NCI-H1436 (cell line): ENCODE measurements at regions not wholly inside any gene's neighbourhood (a gene's known extent, or its start where the extent isn't known, plus 50 kb on each side); places are given as distances from the start of the nearest gene placed in this dataset.

ENCODE experiments used
- DNase-seq: peaks from one replicate; lab custom pipeline; 2025; lab: John Stamatoyannopoulos, UW

DNA sequence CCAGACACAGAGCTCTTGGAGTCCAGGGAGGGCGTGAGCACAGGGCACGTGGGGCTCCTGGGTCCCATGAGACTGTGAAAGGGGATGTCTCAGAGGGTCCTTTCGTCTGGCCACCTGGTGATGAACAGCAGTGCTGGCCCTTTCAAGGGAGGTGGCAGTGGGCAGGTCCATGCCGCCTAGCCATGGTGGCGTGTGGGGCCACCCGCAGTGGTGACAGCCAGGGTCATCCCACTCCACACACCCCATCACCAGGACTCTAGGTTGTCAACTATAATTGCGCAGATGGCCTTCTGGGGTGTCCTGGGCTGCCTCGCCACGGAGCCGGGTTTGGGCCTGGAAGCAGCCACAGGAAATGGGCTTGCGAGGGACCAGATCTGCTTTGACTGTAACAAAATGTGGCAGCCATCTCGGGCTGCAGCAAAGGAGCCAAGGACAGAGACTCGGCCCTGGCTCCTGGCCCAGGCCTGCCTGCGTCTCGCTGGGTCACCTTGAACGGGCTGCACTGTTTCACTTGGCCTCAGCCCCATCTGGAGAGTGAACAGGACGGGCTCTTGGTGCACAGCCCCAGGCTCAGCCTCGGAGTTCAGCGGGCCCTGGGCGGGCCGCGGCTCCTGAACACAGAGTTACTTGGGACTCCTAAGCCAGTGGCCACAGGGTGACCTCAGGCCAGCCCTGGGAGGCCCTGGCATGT, 1350.5 kb downstream of the BRD1 start:
- DNase-seq: no peak

GRCh38 chr22:48476577-48476976, 1351.1 kb downstream of the BRD1 start:
- no peak for DNase-seq

DNA sequence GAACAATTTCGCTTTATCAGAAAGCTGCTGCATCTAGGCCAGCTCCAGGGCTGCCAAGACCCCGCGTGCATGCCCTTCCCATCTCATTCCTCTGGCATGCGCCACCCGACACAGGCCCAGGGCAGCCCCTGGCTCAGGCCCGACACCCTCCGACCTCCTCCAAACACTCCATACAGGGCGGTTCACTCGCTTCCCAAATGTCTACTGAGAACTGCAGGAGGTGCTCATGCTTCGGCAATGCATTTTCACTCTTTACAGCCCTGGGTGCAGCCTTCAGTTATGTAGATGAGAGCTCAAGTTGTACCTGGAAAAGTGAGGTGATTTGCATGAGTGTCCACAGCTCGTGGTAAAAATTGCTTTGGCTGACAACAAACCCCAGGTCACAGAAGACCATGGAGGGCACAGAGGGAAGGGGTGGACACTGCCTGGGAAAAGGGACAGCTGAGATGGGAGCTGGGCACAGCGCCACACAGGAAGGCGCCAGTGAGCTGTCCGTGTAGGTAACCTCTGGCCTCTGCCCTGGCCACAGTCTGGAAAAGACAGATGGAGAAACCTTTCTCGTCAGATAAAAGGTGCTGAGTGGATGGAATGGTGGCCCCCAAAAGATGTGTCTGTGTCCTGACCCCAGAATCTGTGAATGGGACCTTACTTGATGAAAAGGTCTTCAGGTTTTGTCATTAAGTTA, 1351.9 kb downstream of the BRD1 start:
- DNase-seq: no peak

GRCh38 chr22:48474881-48475280, 1352.8 kb downstream of the BRD1 start:
- no peak for DNase-seq

DNA sequence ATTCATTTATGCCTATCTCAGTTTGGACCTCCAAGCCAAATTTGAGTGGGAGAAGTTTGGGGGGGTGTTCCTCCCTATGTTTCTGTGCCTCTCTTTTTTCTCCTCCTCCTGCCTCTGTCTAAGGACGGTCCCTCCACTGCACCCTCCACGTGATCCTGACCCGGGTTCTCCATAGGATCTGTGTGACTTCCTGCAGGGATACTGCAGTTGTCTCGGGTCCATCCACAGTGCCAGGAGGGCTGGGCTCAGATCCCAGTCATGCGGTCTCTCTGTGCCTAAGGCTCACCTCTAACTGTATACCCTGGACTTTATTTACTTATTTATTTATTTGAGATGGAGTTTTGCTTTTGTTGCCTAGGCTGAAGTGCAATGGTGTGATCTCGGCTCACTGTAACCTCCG, 1354.5 kb downstream of the BRD1 start:
- DNase-seq: no peak

DNA sequence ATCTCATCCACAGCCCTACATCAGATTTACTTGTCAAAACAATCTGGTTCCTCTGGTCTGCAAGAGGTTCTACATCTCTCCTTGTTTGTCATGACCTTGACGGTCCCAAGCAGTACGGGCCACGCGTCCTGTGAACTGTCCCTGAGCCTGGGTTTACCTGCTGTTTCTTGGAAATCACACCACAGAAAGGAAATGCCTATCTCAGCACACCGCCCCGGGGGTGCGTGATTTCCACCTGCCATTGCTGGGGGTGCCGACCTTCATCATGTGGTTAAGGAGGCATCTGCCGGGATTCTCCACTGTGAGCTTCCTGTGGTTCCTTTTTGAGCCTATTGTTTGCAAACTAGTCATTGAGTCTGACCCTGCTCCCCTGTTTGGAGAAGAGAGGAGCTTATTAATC, 1363.4 kb downstream of the BRD1 start:
- DNase-seq: no peak

DNA sequence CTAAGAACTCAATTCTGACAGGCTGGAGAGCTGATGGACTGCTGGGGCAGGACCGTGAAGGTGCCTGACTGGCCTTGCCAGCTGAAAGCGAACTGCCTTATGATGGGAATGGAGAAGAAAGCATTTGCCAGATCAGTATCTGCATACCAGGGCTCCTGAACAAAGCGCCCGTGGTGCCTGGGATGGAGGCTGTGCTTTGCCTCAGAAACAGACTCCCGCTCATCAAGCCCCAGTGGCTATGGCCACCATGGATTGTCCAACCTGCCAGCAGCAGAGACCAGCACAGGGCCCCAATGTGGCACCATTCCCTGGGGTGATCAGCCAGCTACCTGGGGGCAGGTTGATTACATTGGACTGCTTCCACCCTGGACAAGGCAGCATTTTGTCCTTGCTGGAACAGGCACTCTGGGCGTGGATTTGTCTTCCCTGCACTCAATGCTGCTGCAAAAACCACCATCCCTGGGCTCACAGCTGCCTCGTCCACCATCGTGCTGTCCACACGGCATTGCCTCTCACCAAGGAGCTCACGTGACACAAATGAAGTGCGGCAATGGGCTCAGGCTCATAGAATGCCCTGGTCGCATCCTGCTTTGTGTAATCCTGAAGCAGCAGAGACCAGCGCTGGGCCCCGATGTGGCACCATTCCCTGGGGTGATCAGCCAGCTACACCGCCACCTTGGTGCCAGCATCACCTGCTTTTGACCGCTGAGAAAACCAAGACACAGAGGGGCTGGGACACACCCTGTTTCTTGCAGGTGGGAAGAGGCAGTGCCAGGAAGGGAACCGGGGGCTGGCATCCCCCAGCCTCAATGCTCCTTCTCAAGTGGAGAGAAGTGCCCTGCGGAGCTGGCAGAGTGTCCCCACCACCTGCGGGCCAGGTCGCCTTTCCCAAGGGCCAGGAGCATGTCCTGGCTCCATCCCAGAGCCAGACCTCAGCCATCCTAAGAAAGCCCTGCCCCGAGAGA, 1367.5 kb downstream of the BRD1 start:
- DNase-seq: no peak

DNA sequence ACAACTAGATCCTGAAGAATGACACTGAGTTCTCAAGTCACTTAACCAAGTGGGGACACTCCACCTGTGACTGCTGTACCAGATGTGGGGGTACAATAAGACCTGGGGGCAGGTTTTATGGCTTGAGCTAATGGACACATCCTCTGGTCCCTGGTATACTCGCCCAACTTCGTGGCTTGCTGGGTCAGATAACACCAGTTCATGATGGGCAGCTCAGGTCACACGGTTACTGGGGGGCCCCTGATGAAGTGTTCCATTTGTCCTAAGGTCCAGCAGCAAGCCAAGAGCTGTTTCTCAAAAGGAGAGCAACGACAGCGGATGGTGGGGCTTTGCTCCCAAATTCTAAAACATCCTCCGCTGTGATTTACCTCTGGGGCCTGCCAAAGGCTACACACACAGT, 1368.4 kb downstream of the BRD1 start:
- no peak for DNase-seq

DNA sequence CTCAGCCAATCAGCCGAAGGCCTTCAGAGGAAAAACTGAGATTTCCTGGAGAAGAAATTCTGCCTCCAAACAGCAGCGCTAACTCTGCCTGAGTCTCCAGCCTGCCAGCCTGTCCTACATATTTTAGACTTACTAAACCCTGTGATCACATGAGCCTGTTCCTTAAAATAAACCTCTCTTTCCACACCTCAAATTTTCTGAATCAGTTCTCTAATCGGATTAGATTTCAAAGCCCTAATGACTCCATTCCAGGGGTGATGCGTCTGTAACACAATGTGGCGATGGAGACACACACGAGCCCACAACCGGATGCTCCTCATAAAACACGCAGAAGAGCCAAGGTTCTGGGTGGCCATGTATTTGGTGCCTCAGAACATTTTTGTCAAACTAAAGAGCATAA, 1371.2 kb downstream of the BRD1 start:
- no peak for DNase-seq

GRCh38 chr22:48453751-48454485, 1373.8 kb downstream of the BRD1 start:
- no peak for DNase-seq

GRCh38 chr22:48453171-48453570, 1374.5 kb downstream of the BRD1 start:
- DNase-seq: no peak

DNA sequence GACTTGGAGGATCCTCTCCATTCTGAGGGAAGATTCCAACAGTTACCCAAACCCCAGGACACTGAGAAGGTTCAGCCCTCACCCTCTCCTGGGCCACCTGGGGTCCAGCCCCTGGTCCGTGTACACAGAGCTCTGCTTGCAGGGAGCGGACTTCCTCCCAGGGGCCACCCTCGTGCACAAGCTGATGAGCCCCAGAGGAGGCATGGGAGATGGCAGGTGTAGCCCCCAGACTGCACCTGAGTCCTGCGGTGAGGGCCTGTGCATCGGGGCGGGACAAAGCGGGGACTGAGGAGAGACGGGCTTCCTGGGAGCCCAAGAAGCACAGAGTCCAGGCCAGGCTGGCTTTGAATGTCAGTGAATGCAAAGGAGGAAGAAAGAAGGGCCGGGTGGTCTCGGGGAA, 1374.9 kb downstream of the BRD1 start:
- DNase-seq: no peak

GRCh38 chr22:48451891-48452290, 1375.8 kb downstream of the BRD1 start:
- DNase-seq: no peak

DNA sequence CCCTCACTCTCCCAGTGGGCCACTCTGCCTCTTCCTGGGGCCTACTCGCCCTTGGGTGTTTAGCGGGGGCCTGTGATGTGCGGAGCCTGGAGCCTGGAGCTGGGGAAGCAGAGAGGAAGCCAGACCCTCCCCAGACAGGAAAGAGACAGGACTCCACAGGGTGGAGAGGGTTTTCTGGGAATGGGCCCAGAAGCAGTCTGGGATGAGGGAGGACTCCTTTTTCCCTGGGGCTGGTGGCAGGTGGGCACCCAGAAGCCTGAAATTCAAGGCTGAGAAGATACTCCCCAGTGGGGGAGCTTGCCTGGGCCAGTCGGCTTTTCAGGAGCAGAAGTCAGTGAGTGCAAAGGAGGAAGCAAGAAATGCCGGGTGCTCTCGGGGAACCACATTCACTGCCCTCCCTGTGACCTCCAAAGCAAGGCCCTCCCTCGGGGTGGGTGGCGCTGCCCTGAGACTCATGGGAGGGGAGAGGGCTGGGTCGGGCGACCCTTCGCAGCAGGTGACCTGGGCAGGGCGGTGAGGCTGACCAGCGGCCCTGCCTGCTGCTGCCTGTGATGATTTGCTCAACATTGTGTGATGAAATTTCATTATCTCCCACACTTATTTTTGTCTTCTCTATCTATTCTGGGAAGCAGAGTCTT, 1377.4 kb downstream of the BRD1 start:
- no peak for DNase-seq

DNA sequence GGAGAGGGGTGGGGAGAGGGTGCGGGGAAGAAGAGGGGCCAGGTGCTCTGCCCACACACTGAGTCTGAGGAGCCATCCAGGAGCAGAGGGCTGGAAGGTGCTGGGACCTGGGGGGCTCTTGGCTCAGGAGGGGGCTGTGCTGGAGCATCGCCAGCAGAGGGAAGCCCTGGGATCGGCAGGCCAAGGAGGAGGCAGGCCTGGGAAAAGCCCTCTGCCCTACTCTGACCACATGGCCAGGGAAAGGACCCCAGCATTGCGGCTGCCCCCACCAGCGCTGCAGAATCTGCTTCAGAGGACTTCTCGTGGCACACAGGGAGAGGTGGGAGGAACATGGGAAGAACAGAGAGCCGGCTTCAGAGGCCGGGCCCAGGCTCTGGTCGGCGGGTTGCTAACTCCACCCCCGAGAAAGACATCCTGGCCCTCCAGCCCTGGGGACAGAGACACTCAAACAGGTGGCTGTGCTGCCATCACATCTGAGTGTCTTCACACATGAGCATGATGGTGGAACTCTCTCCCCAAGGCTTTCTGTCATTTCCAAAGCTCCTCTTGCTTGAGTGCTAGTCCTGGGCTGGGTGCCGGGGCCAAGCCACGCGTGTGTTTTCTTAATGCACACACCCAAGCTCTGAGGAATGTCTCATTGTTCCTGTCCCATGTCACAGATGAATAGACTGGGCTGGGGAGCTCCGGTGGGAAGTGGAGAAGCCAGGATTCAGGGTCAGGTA, 1378.0 kb downstream of the BRD1 start:
- no peak for DNase-seq

DNA sequence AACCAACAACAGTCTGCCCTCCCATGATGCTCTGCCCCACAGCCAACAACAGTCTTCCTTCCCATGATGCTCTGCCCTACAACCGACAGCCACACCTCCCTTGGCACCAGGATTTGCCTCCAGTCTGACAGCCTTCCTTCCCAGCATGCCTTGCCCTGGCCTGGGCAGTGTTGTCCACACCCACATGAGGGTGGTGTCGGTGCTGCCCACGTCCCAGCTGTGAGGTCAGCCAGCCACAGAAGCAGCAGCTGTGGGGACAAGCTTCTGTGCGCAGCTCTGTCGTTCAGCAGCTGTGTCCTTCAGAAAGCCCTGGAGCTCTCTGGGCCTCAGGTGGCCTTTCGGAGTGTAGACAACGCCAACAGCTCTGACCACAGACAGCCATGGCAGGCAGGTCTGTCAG, 1378.9 kb downstream of the BRD1 start:
- no peak for DNase-seq

- no peak for DNase-seq
These were observed 1382.4 kb downstream of the BRD1 start for GRCh38 chr22:48445113-48445827.

DNA sequence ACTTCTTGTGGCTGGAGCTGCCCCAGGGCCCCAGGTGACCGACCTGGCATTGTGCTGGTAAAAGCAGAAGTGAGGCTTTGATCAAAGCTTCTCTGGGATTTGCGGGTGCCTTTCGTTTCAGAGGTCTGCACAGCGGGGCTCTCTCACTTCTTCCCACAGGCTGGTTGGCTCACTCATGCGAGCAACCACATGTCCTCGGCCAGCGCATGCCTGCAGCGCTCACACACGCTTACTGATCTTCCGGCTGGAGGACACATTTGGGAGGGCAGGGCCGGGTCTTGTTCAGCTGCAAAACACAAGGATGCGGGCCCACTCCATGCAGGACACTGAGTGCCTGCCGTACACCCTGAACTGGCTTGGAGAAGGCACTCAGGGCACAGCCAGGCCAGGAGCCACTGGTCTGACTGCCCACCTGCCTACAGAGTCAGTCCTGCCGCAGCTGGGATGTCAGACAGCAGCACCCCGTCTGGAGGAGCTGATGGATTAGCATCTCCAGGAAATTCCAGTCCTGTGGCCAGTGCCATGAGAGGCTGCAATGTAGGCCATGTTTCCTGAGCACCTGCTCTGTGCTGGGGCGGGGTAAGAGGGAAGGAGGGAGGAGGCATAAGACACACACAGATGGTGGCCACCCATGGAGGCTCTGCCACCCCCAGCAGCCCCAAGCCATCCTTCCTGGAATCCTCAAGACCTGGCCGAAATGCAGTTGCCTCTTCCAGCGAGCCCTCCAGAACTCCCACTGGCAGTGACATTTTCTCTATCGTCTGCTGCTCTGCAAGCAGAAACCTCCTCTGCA, 1383.2 kb downstream of the BRD1 start:
- no peak for DNase-seq

DNA sequence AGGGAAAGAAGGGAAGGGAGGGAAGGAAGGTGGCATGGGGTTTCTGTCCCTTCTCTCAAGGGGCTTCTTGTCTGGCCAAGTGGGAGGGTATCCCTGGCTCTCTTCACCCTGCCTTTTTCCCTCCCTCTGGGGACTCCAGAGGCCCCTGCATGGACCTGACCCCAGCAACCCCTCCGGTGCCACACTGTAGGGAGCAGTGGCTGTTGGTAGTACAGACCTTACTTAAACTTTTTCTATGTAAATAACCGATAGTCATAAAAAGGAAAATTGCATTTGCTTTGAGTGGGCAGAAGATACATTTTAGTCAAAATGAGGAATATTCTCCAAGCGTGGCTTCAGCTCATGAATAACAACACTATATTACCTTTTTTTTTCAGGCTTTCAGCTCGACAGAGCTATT, 1384.0 kb downstream of the BRD1 start:
- no peak for DNase-seq
